ENCODE measurements at regions not wholly inside any gene's neighbourhood (a gene's known extent, or its start where the extent isn't known, plus 50 kb on each side); places are given as distances from the start of the nearest gene placed in this dataset.

GRCh38 chr9:1434811-1435210, 384.7 kb downstream of the DMRT2 start:
- no CpG with 5 or more reads among the region's 2 CpGs for WGBS, 2 donors (ENCODE audit: extremely low coverage in 2 of 2, insufficient read length in 2 of 2, insufficient replicate concordance in 1 of 2)
- Histone ChIP-seq H4K8ac (ENCODE audit: low read depth, low read length) (no peak overlapping the region), H2AFZ (ENCODE audit: low read length) (no peak overlapping the region), H3K23ac (ENCODE audit: low read depth, low read length, poor library complexity) (no peak overlapping the region), H3K9ac (ENCODE audit: low read depth, low read length, poor library complexity) (no peak overlapping the region), H2AK5ac (ENCODE audit: low read depth, low read length) (no peak overlapping the region), H4K91ac (ENCODE audit: low read depth, low read length, poor library complexity) (no peak overlapping the region), H2BK12ac (ENCODE audit: low read length) (no peak overlapping the region), H3K4me3 (ENCODE audit: low read length in 2 of 2) (no peak overlapping the region), H3K27me3 (ENCODE audit: control insufficient read depth in 3 of 3, insufficient read depth in 3 of 3, low read depth in 1 of 3, low read length in 3 of 3) (no peaks in the 10 kb centered on the region), H3K27ac (replicated peaks; ENCODE audit: low read length) (no peak overlapping the region), H3K4me1 (ENCODE audit: control insufficient read depth in 2 of 2, insufficient read depth in 1 of 2, low read depth in 1 of 2, low read length in 2 of 2) (no peaks in the 10 kb centered on the region), H3K36me3 (replicated peaks in 1 of 2; ENCODE audit: control insufficient read depth in 2 of 2, insufficient read depth in 2 of 2, low read length in 2 of 2) (no peaks in the 10 kb centered on the region), H3K18ac (ENCODE audit: low read length) (no peak overlapping the region), H3K79me1 (ENCODE audit: low read depth, low read length) (no peaks in the 10 kb centered on the region), H3K9me3 (replicated peaks in 1 of 2; ENCODE audit: control insufficient read depth in 2 of 2, insufficient read depth in 1 of 2, low read depth in 1 of 2, low read length in 2 of 2) (no peaks in the 10 kb centered on the region), H2BK15ac (ENCODE audit: low read length) (no peak overlapping the region), H2BK120ac (ENCODE audit: low read depth, low read length) (no peak overlapping the region), H3K4ac (ENCODE audit: low read length) (no peak overlapping the region), H2BK5ac (ENCODE audit: low read length) (no peak overlapping the region), H3K14ac (ENCODE audit: low read length) (no peak overlapping the region), H3K4me2 (ENCODE audit: insufficient read depth, low read length, poor library complexity, severe bottlenecking) (no peak overlapping the region)
- DNase-seq (ENCODE audit: low spot score) = no peak

DNA sequence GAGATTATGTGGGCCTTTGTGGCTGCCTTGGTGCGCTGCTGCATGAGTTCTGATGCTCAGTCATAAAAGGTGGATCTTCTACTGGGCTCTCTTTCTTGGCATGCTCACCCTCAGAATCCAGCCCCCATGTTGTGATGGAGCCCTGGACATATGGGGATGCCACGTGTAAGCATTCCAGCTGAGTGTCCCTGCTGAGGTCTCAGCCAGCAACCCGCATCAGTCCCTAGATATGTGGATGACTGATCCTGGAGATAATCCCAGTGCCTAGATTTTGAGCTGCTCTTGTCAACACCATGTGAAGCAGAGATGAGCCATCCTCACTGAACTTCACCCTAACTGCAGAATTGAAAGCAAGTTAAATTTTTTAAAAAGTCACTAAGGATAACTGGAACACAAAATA, 390.1 kb downstream of the DMRT2 start:
- Histone ChIP-seq H2BK5ac (ENCODE audit: low read length) (no peak overlapping the region), H3K27me3 (ENCODE audit: control insufficient read depth in 3 of 3, insufficient read depth in 3 of 3, low read depth in 1 of 3, low read length in 3 of 3) (no peaks in the 10 kb centered on the region), H4K91ac (ENCODE audit: low read depth, low read length, poor library complexity) (no peak overlapping the region), H3K27ac (replicated peaks; ENCODE audit: low read length) (no peak overlapping the region), H3K79me1 (ENCODE audit: low read depth, low read length) (no peaks in the 10 kb centered on the region), H3K9ac (ENCODE audit: low read depth, low read length, poor library complexity) (no peak overlapping the region), H2AFZ (ENCODE audit: low read length) (no peak overlapping the region), H3K4me2 (ENCODE audit: insufficient read depth, low read length, poor library complexity, severe bottlenecking) (no peak overlapping the region), H3K4me1 (ENCODE audit: control insufficient read depth in 2 of 2, insufficient read depth in 1 of 2, low read depth in 1 of 2, low read length in 2 of 2) (no peaks in the 10 kb centered on the region), H3K23ac (ENCODE audit: low read depth, low read length, poor library complexity) (no peak overlapping the region), H2BK120ac (ENCODE audit: low read depth, low read length) (no peak overlapping the region), H3K14ac (ENCODE audit: low read length) (no peak overlapping the region), H3K18ac (ENCODE audit: low read length) (no peak overlapping the region), H4K8ac (ENCODE audit: low read depth, low read length) (no peak overlapping the region), H2BK15ac (ENCODE audit: low read length) (no peak overlapping the region), H3K36me3 (replicated peaks in 1 of 2; ENCODE audit: control insufficient read depth in 2 of 2, insufficient read depth in 2 of 2, low read length in 2 of 2) (no peaks in the 10 kb centered on the region), H3K4ac (ENCODE audit: low read length) (no peak overlapping the region), H3K4me3 (ENCODE audit: low read length in 2 of 2) (no peak overlapping the region), H2AK5ac (ENCODE audit: low read depth, low read length) (no peak overlapping the region), H2BK12ac (ENCODE audit: low read length) (no peak overlapping the region), H3K9me3 (replicated peaks in 1 of 2; ENCODE audit: control insufficient read depth in 2 of 2, insufficient read depth in 1 of 2, low read depth in 1 of 2, low read length in 2 of 2) (no peaks in the 10 kb centered on the region)
- no CpG with 5 or more reads among the region's 3 CpGs for WGBS, 2 donors (ENCODE audit: extremely low coverage in 2 of 2, insufficient read length in 2 of 2, insufficient replicate concordance in 1 of 2)
- DNase-seq (ENCODE audit: low spot score) = no peak

DNA sequence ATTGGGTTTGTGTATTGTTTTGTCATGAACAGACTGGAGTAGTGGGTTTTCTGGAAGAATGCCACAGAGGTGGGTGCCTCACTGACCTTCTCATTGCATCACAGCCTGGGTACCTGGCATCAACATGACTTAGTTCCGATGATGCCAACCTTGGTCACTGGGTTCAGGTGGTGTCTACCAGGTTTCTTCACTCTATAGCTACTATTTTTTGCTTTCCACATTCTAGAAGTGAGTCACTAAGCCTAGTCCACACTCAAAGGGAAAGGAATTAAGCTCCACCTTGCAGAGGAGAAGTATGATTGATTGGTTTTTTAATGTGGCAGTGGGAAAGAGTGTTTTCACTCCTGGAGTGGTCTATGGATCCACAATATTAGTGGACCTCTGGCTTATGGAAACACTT, 391.9 kb downstream of the DMRT2 start:
- H3K14ac ChIP-seq (ENCODE audit: low read length) = no peak overlapping the region
- no peak overlapping the region for H3K4me3 ChIP-seq (ENCODE audit: low read length in 2 of 2)
- no peak overlapping the region for H2BK5ac ChIP-seq (ENCODE audit: low read length)
- no peak overlapping the region for H2BK120ac ChIP-seq (ENCODE audit: low read depth, low read length)
- DNase-seq (ENCODE audit: low spot score) = no peak
- no peak overlapping the region for H2BK12ac ChIP-seq (ENCODE audit: low read length)
- no peak overlapping the region for H3K18ac ChIP-seq (ENCODE audit: low read length)
- no peak overlapping the region for H2AK5ac ChIP-seq (ENCODE audit: low read depth, low read length)
- H3K9ac ChIP-seq (ENCODE audit: low read depth, low read length, poor library complexity) = no peak overlapping the region
- H3K79me1 ChIP-seq (ENCODE audit: low read depth, low read length) = no peaks in the 10 kb centered on the region
- WGBS, 2 donors (ENCODE audit: extremely low coverage in 2 of 2, insufficient read length in 2 of 2, insufficient replicate concordance in 1 of 2) = no CpG with 5 or more reads among the region's 1 CpG
- H2BK15ac ChIP-seq (ENCODE audit: low read length) = no peak overlapping the region
- H3K4me1 ChIP-seq (ENCODE audit: control insufficient read depth in 2 of 2, insufficient read depth in 1 of 2, low read depth in 1 of 2, low read length in 2 of 2) = no peaks in the 10 kb centered on the region
- no peak overlapping the region for H3K4me2 ChIP-seq (ENCODE audit: insufficient read depth, low read length, poor library complexity, severe bottlenecking)
- no peak overlapping the region for H4K8ac ChIP-seq (ENCODE audit: low read depth, low read length)
- H2AFZ ChIP-seq (ENCODE audit: low read length) = no peak overlapping the region
- no peaks in the 10 kb centered on the region for H3K36me3 ChIP-seq (replicated peaks in 1 of 2; ENCODE audit: control insufficient read depth in 2 of 2, insufficient read depth in 2 of 2, low read length in 2 of 2)
- H3K4ac ChIP-seq (ENCODE audit: low read length) = no peak overlapping the region
- no peaks in the 10 kb centered on the region for H3K27me3 ChIP-seq (ENCODE audit: control insufficient read depth in 3 of 3, insufficient read depth in 3 of 3, low read depth in 1 of 3, low read length in 3 of 3)
- no peaks in the 10 kb centered on the region for H3K9me3 ChIP-seq (replicated peaks in 1 of 2; ENCODE audit: control insufficient read depth in 2 of 2, insufficient read depth in 1 of 2, low read depth in 1 of 2, low read length in 2 of 2)
- no peak overlapping the region for H4K91ac ChIP-seq (ENCODE audit: low read depth, low read length, poor library complexity)
- no peak overlapping the region for H3K27ac ChIP-seq (replicated peaks; ENCODE audit: low read length)
- no peak overlapping the region for H3K23ac ChIP-seq (ENCODE audit: low read depth, low read length, poor library complexity)

DNA sequence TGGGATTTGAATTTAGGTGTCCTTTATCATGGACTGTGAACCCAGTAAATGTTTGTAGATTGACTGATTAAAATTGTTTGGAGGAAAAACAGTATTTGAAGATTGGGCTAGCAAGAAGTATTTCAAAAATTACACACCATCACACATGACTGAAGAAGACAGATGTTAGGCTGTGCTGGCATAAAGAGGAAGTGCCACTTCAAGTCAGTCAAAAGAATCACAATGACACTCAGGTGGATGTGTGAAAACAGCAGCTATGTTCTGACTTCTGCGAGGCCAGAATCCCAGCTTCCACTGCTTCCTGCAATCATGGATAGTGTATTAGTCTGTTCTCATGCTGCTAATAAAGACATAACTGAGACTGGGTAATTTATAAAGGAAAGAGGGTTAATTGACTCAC, 393.3 kb downstream of the DMRT2 start:
- no peak for DNase-seq (ENCODE audit: low spot score)

More for the DNA sequence above, 393.3 kb downstream of the DMRT2 start:
- no CpG with 5 or more reads among the region's 1 CpG for WGBS, 2 donors (ENCODE audit: extremely low coverage in 2 of 2, insufficient read length in 2 of 2, insufficient replicate concordance in 1 of 2)
- H3K4ac ChIP-seq (ENCODE audit: low read length) = no peak overlapping the region
- no peak overlapping the region for H3K4me2 ChIP-seq (ENCODE audit: insufficient read depth, low read length, poor library complexity, severe bottlenecking)
- H3K9ac ChIP-seq (ENCODE audit: low read depth, low read length, poor library complexity) = no peak overlapping the region
- H3K36me3 ChIP-seq (replicated peaks in 1 of 2; ENCODE audit: control insufficient read depth in 2 of 2, insufficient read depth in 2 of 2, low read length in 2 of 2) = no peaks in the 10 kb centered on the region
- no peak overlapping the region for H2BK5ac ChIP-seq (ENCODE audit: low read length)
- no peak overlapping the region for H3K4me3 ChIP-seq (ENCODE audit: low read length in 2 of 2)
- no peaks in the 10 kb centered on the region for H3K4me1 ChIP-seq (ENCODE audit: control insufficient read depth in 2 of 2, insufficient read depth in 1 of 2, low read depth in 1 of 2, low read length in 2 of 2)
- no peak overlapping the region for H2AK5ac ChIP-seq (ENCODE audit: low read depth, low read length)
- no peaks in the 10 kb centered on the region for H3K9me3 ChIP-seq (replicated peaks in 1 of 2; ENCODE audit: control insufficient read depth in 2 of 2, insufficient read depth in 1 of 2, low read depth in 1 of 2, low read length in 2 of 2)
- H2BK120ac ChIP-seq (ENCODE audit: low read depth, low read length) = no peak overlapping the region
- H3K79me1 ChIP-seq (ENCODE audit: low read depth, low read length) = no peaks in the 10 kb centered on the region
- no peak overlapping the region for H4K8ac ChIP-seq (ENCODE audit: low read depth, low read length)
- no peak overlapping the region for H2BK12ac ChIP-seq (ENCODE audit: low read length)
- H3K27ac ChIP-seq (replicated peaks; ENCODE audit: low read length) = no peak overlapping the region
- no peak overlapping the region for H4K91ac ChIP-seq (ENCODE audit: low read depth, low read length, poor library complexity)
- no peak overlapping the region for H2BK15ac ChIP-seq (ENCODE audit: low read length)
- H3K18ac ChIP-seq (ENCODE audit: low read length) = no peak overlapping the region
- H2AFZ ChIP-seq (ENCODE audit: low read length) = no peak overlapping the region
- no peaks in the 10 kb centered on the region for H3K27me3 ChIP-seq (ENCODE audit: control insufficient read depth in 3 of 3, insufficient read depth in 3 of 3, low read depth in 1 of 3, low read length in 3 of 3)
- H3K14ac ChIP-seq (ENCODE audit: low read length) = no peak overlapping the region
- no peak overlapping the region for H3K23ac ChIP-seq (ENCODE audit: low read depth, low read length, poor library complexity)

All from neuronal stem cell (in vitro differentiated cells).